Heart left ventricle (tissue), 16 donors: ENCODE measurements at regions not wholly inside any gene's neighbourhood (a gene's known extent, or its start where the extent isn't known, plus 50 kb on each side); places are given as distances from the start of the nearest gene placed in this dataset.

Experiments
- ATAC-seq, 4 donors: fragments of 200-7000 bp; cut with Tn5 transposase; one replicate each; pipeline ENCODE4 v1.9.1; 2020 to 2022; ENCODE audit warnings: moderate library complexity in 4 of 4, mild to moderate bottlenecking in 3 of 4, moderate number of reproducible peaks in 1 of 4
- DNase-seq, 5 donors: peaks; one replicate each; pipeline ENCODE4 v3.0.0-alpha.2; 2020
- H3K27ac ChIP-seq, 12 donors: fragments of 200-600 bp; sonication (generic) in 4 of 12; one replicate each; pipeline versions ENCODE4 v1.5.0 to v1.8.0; 2016 to 2022; ENCODE audit warnings: mild to moderate bottlenecking in 2 of 12
- H3K27me3 ChIP-seq, 9 donors: fragments of 200-600 bp; sonication (generic) in 2 of 9; one replicate each; pipeline versions ENCODE4 v1.5.1 to v1.8.0; 2016 to 2022; ENCODE audit warnings: mild to moderate bottlenecking in 3 of 9
- H3K36me3 ChIP-seq, 9 donors: fragments of 200-600 bp; sonication (generic) in 2 of 9; one replicate each; pipeline versions ENCODE4 v1.5.0 to v1.8.0; 2018 to 2022; ENCODE audit warnings: mild to moderate bottlenecking in 2 of 9
- H3K4me1 ChIP-seq, 12 donors: fragments of 200-600 bp; sonication (generic) in 4 of 12; one replicate each; pipeline versions ENCODE4 v1.5.0 to v1.8.0; 2016 to 2022; ENCODE audit warnings: mild to moderate bottlenecking in 3 of 12
- H3K4me3 ChIP-seq, 12 donors: fragments of 200-600 bp; sonication (generic) in 4 of 12; one replicate each; pipeline versions ENCODE4 v1.5.0 to v1.8.0; 2017 to 2022; ENCODE audit warnings: mild to moderate bottlenecking in 9 of 12, moderate library complexity in 4 of 12
- H3K9me3 ChIP-seq, 12 donors: fragments of 200-600 bp; sonication (generic) in 4 of 12; one replicate each; pipeline versions ENCODE4 v1.5.0 to v1.8.0; 2016 to 2022; ENCODE audit warnings: mild to moderate bottlenecking in 1 of 12
- CTCF ChIP-seq, 12 donors: fragments of 200-600 bp; sonication (generic) in 4 of 12; IDR thresholded peaks; one replicate each; pipeline versions ENCODE4 v1.5.0 to v1.8.0; 2018 to 2022; ENCODE audit warnings: antibody characterized with exemption in 12 of 12, mild to moderate bottlenecking in 5 of 12
- POLR2A ChIP-seq, 2 donors: fragments of 450-650 bp; IDR thresholded peaks; one replicate each; pipeline ENCODE4 v1.6.1; 2017; ENCODE audit warnings: antibody characterized with exemption in 2 of 2, mild to moderate bottlenecking in 2 of 2, moderate library complexity in 2 of 2
- WGBS, 4 donors: extraction: QIAGEN DNeasy Blood & Tissue Kit in 2 of 4; methylation state at CpG; one replicate each; pipeline versions ENCODE4 v1.1.5 to v1.1.7; 2013 to 2018; 5-methylcytosine and 5-hydroxymethylcytosine counted together
- intact Hi-C, 10 donors: fragments of 100-400 bp; cut with DNase I; formaldehyde crosslinking; loops; one replicate each; pipeline versions ENCODE4 v1.11.1 to v1.14.2; 2022
- donor health status: ischemic (EF 13 %, LVEDD 7.1; RV severe dilation, severe dysfunction).
- donor health status: healthy with polysubstance abuse.
- donor health status: DM: no; HTN: yes; CAD: no.
- donor health status: DM: no; HTN: no; CAD: no.
- donor health status: ischemic (EF 25% LVEDD 6.9; RV normal size, moderate dysfunction).
- donor health status: ischemic (EF 25% LVEDD 5.7; RV mildly dilated, moderate dysfunction).
- donor health status: healthy.
- donor health status: DM: yes; HTN: yes; CAD: no.
- donor health status: ischemic (EF 35%, LVEDD 5.7; RV mildly dilated, moderate dysfunction).
- donor health status: nonischemic (EF 11% LVEDD 7.7; RV severe dilation, severe dysfunction).
- donor health status: DM: yes; HTN: yes; CAD: no.
- donor health status: PGD.
- donor health status: ischemic (EF 29% LVEDD 5.4; RV normal size, mild dysfunction).
- donor health status: nonischemic (EF 23%, LVEDD 6.1; RV moderate dilation, normal function).

GRCh38 chr13:18948664-18949488, 232.7 kb downstream of the TUBA3C start:
- Histone ChIP-seq H3K27ac (no peak overlapping the region), H3K4me1 (no peaks in the 10 kb centered on the region), H3K4me3 (no peak overlapping the region), H3K9me3 (no peaks in the 10 kb centered on the region), H3K36me3 (no peaks in the 10 kb centered on the region), H3K27me3 (peaks cover 0 to 7% (median 0%) of the 10 kb centered on the region in 9 donors)
- no peak for TF ChIP-seq POLR2A (IDR thresholded peaks at IDR 0.05)
- no peak for TF ChIP-seq CTCF (IDR thresholded peaks at IDR 0.05)
- 80 to 82% (median 80%) methylated on average over 15 to 19 of the region's 19 CpGs for WGBS, 4 donors
- intact Hi-C loops: no loop called here
- DNase-seq (peak in 1 of 5 donors; percentile 15), ATAC-seq (no peak)

- intact Hi-C loops: no loop called here
- H3K4me3 ChIP-seq: no peak overlapping the region
- TF ChIP-seq POLR2A (IDR thresholded peaks at IDR 0.05): no peak
- no peak for TF ChIP-seq CTCF (IDR thresholded peaks at IDR 0.05)
- no peak overlapping the region for H3K27ac ChIP-seq
- no peaks in the 10 kb centered on the region for H3K9me3 ChIP-seq
- DNase-seq (peak in 1 of 5 donors; percentile 33), ATAC-seq (no peak)
- 53 to 69% (median 60%) methylated on average over 3 to 5 of the region's 5 CpGs for WGBS, 4 donors
- H3K4me1 ChIP-seq: no peaks in the 10 kb centered on the region
- H3K36me3 ChIP-seq: no peaks in the 10 kb centered on the region
- H3K27me3 ChIP-seq: peaks cover 0 to 9% (median 0%) of the 10 kb centered on the region in 9 donors
Observed at GRCh38 chr13:18948012-18948663, 233.5 kb downstream of the TUBA3C start.

- Histone ChIP-seq H3K4me3 (no peak overlapping the region), H3K9me3 (no peaks in the 10 kb centered on the region), H3K27ac (no peak overlapping the region), H3K27me3 (peaks cover 0 to 9% (median 0%) of the 10 kb centered on the region in 9 donors), H3K4me1 (no peaks in the 10 kb centered on the region), H3K36me3 (no peaks in the 10 kb centered on the region)
- intact Hi-C loops: no loop called here
- TF ChIP-seq CTCF (IDR thresholded peaks at IDR 0.05) (no peak), POLR2A (IDR thresholded peaks at IDR 0.05) (no peak)
- no peak for ATAC-seq
- 80 to 87% (median 83%) methylated on average over 3 of the region's 3 CpGs for WGBS, 4 donors
- DNase-seq: peak in 1 of 5 donors; percentile 14
Observed at GRCh38 chr13:18947376-18947977, 234.1 kb downstream of the TUBA3C start.

GRCh38 chr13:18946738-18947137, 234.9 kb downstream of the TUBA3C start:
- H3K27ac ChIP-seq: no peak overlapping the region
- H3K4me3 ChIP-seq: no peak overlapping the region
- no peaks in the 10 kb centered on the region for H3K9me3 ChIP-seq
- intact Hi-C loops: no loop called here
- ATAC-seq (no peak), DNase-seq (peak in 1 of 5 donors; percentile 14)
- H3K36me3 ChIP-seq: no peaks in the 10 kb centered on the region
- WGBS, 4 donors: 34 to 71% (median 52%) methylated on average over 7 of the region's 7 CpGs
- H3K4me1 ChIP-seq: no peaks in the 10 kb centered on the region
- TF ChIP-seq CTCF (IDR thresholded peaks at IDR 0.05) (no peak), POLR2A (IDR thresholded peaks at IDR 0.05) (no peak)
- peaks cover 0 to 9% (median 0%) of the 10 kb centered on the region in 9 donors for H3K27me3 ChIP-seq
